ENCODE measurements at regions not wholly inside any gene's neighbourhood (a gene's known extent, or its start where the extent isn't known, plus 50 kb on each side); places are given as distances from the start of the nearest gene placed in this dataset.

- TF ChIP-seq CTCF (IDR thresholded peaks at IDR 0.05; ENCODE audit: insufficient read depth, low read length), result no peak
Measured at GRCh38 chr4:178339769-178340168, 897.5 kb upstream of the AGA start.

GRCh38 chr4:178340468-178340867, 898.2 kb upstream of the AGA start:
- TF ChIP-seq CTCF (IDR thresholded peaks at IDR 0.05; ENCODE audit: insufficient read depth, low read length), result no peak
- no peak overlapping the region for H3K4me3 ChIP-seq (ENCODE audit: low read depth, low read length)
- no peak for DNase-seq (ENCODE audit: low read depth)

More at GRCh38 chr4:178339769-178340168, 897.5 kb upstream of the AGA start:
- no peak overlapping the region for H3K4me3 ChIP-seq (ENCODE audit: low read depth, low read length)
- DNase-seq (ENCODE audit: low read depth), result no peak

GRCh38 chr4:178344096-178344495, 901.9 kb upstream of the AGA start:
- no peak for DNase-seq (ENCODE audit: low read depth)
- H3K4me3 ChIP-seq (ENCODE audit: low read depth, low read length), result no peak overlapping the region
- TF ChIP-seq CTCF (IDR thresholded peaks at IDR 0.05; ENCODE audit: insufficient read depth, low read length), result no peak

GRCh38 chr4:178347111-178347510, 904.9 kb upstream of the AGA start:
- no peak for DNase-seq (ENCODE audit: low read depth)
- no peak for TF ChIP-seq CTCF (IDR thresholded peaks at IDR 0.05; ENCODE audit: insufficient read depth, low read length)
- no peak overlapping the region for H3K4me3 ChIP-seq (ENCODE audit: low read depth, low read length)

GRCh38 chr4:178349601-178350000, 907.4 kb upstream of the AGA start:
- no peak overlapping the region for H3K4me3 ChIP-seq (ENCODE audit: low read depth, low read length)
- no peak for DNase-seq (ENCODE audit: low read depth)
- TF ChIP-seq CTCF (IDR thresholded peaks at IDR 0.05; ENCODE audit: insufficient read depth, low read length), result no peak

- TF ChIP-seq CTCF (IDR thresholded peaks at IDR 0.05; ENCODE audit: insufficient read depth, low read length), result no peak
- no peak overlapping the region for H3K4me3 ChIP-seq (ENCODE audit: low read depth, low read length)
- no peak for DNase-seq (ENCODE audit: low read depth)
Measured at GRCh38 chr4:178351185-178351584, 908.9 kb upstream of the AGA start.

- no peak for TF ChIP-seq CTCF (IDR thresholded peaks at IDR 0.05; ENCODE audit: insufficient read depth, low read length)
- no peak overlapping the region for H3K4me3 ChIP-seq (ENCODE audit: low read depth, low read length)
- DNase-seq (ENCODE audit: low read depth), result no peak
Measured at GRCh38 chr4:178356725-178357124, 914.5 kb upstream of the AGA start.
